DND-41 (cell line): ENCODE measurements at regions not wholly inside any gene's neighbourhood (a gene's known extent, or its start where the extent isn't known, plus 50 kb on each side); places are given as distances from the start of the nearest gene placed in this dataset.

Experiments
- ATAC-seq: fragments of 200-7000 bp; cut with Tn5 transposase; 3 replicates; pipeline ENCODE4 v1.9.1; 2021; ENCODE audit warnings: low read depth; ENCODE audit not compliant: insufficient read depth
- DNase-seq: peaks from one replicate; pipeline ENCODE4 v3.0.0-alpha.2; 2020
- H2AFZ ChIP-seq: 2 replicates; pipeline ENCODE4 v1.6.0; 2012; ENCODE audit warnings: low read depth, low read length
- H3K27ac ChIP-seq: 2 replicates; pipeline ENCODE4 v1.5.1; 2012; ENCODE audit warnings: low read length, inconsistent platforms
- H3K27me3 ChIP-seq: fragments of 200-600 bp; sonication (generic); 2 replicates; pipeline ENCODE4 v1.6.0; 2012; ENCODE audit warnings: low read length, mild to moderate bottlenecking, inconsistent platforms; ENCODE audit not compliant: insufficient read depth, poor library complexity
- H3K36me3 ChIP-seq: 2 replicates; pipeline ENCODE4 v1.5.1; 2012; ENCODE audit warnings: low read length, inconsistent platforms; ENCODE audit not compliant: insufficient read depth
- H3K4me1 ChIP-seq: 2 replicates; pipeline ENCODE4 v1.5.1; 2012; ENCODE audit warnings: mild to moderate bottlenecking, low read length; ENCODE audit not compliant: insufficient read depth
- H3K4me2 ChIP-seq: 2 replicates; pipeline ENCODE4 v1.6.0; 2012; ENCODE audit warnings: mild to moderate bottlenecking, moderate library complexity, low read length, inconsistent platforms; ENCODE audit not compliant: insufficient read depth
- H3K4me3 ChIP-seq, 2 experiments: fragments of 200-600 bp in 1 of 2; shearing (Covaris generic) in 1 of 2; 2 replicates each; pipeline ENCODE4 v1.5.1; 2012 to 2016; ENCODE audit warnings: inconsistent platforms in 2 of 2, low read length in 2 of 2, mild to moderate bottlenecking in 2 of 2, low read depth in 1 of 2, moderate library complexity in 1 of 2
- H3K79me2 ChIP-seq: 2 replicates; pipeline ENCODE4 v1.6.0; 2012; ENCODE audit warnings: low read length, inconsistent platforms; ENCODE audit not compliant: insufficient read depth
- H3K9ac ChIP-seq: 2 replicates; pipeline ENCODE4 v1.6.0; 2012; ENCODE audit warnings: low read depth, mild to moderate bottlenecking, inconsistent platforms, low read length, moderate library complexity
- H3K9me3 ChIP-seq: 2 replicates; pipeline ENCODE4 v1.5.1; 2012; ENCODE audit warnings: low read length, moderate library complexity, mild to moderate bottlenecking, inconsistent platforms; ENCODE audit not compliant: insufficient read depth, severe bottlenecking
- H4K20me1 ChIP-seq: 2 replicates; pipeline ENCODE4 v1.6.0; 2012; ENCODE audit warnings: low read length; ENCODE audit not compliant: insufficient read depth
- EZH2 ChIP-seq: IDR thresholded peaks from 3 replicates; pipeline ENCODE4 v1.6.1; 2012; ENCODE audit warnings: borderline replicate concordance, low read depth, mild to moderate bottlenecking, moderate library complexity, low read length, inconsistent platforms; ENCODE audit not compliant: severe bottlenecking
- TF ChIP-seq, protein P1 (sequence below): IDR thresholded peaks from 2 replicates; pipeline ENCODE4 v1.5.1; 2012; ENCODE audit warnings: borderline replicate concordance, low read length, moderate library complexity, mild to moderate bottlenecking; ENCODE audit not compliant: poor library complexity, severe bottlenecking; ENCODE audit errors: extremely low read depth

GRCh38 chr14:37726708-37727107 is 131.3 kb downstream of the TTC6 start:
- ATAC-seq, result no peak
- no peaks in the 10 kb centered on the region for H4K20me1 ChIP-seq
- no peaks in the 10 kb centered on the region for H3K27me3 ChIP-seq
- no peak overlapping the region for H2AFZ ChIP-seq
- H3K4me3 ChIP-seq, result no peak overlapping the region
- TF ChIP-seq, protein P1, sequence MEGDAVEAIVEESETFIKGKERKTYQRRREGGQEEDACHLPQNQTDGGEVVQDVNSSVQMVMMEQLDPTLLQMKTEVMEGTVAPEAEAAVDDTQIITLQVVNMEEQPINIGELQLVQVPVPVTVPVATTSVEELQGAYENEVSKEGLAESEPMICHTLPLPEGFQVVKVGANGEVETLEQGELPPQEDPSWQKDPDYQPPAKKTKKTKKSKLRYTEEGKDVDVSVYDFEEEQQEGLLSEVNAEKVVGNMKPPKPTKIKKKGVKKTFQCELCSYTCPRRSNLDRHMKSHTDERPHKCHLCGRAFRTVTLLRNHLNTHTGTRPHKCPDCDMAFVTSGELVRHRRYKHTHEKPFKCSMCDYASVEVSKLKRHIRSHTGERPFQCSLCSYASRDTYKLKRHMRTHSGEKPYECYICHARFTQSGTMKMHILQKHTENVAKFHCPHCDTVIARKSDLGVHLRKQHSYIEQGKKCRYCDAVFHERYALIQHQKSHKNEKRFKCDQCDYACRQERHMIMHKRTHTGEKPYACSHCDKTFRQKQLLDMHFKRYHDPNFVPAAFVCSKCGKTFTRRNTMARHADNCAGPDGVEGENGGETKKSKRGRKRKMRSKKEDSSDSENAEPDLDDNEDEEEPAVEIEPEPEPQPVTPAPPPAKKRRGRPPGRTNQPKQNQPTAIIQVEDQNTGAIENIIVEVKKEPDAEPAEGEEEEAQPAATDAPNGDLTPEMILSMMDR, result no peak
- no peak for TF ChIP-seq EZH2
- H3K36me3 ChIP-seq, result no peaks in the 10 kb centered on the region
- no peaks in the 10 kb centered on the region for H3K79me2 ChIP-seq
- H3K4me1 ChIP-seq, result no peaks in the 10 kb centered on the region
- no peak overlapping the region for H3K9ac ChIP-seq
- no peak overlapping the region for H3K27ac ChIP-seq
- DNase-seq, result no peak
- no peak overlapping the region for H3K4me2 ChIP-seq
- no peaks in the 10 kb centered on the region for H3K9me3 ChIP-seq

- Histone ChIP-seq H3K4me1 (no peaks in the 10 kb centered on the region), H3K27ac (no peak overlapping the region), H3K4me2 (no peak overlapping the region), H4K20me1 (no peaks in the 10 kb centered on the region), H3K79me2 (no peaks in the 10 kb centered on the region), H2AFZ (no peak overlapping the region), H3K4me3 (no peak overlapping the region), H3K9me3 (no peaks in the 10 kb centered on the region), H3K36me3 (no peaks in the 10 kb centered on the region), H3K27me3 (no peaks in the 10 kb centered on the region), H3K9ac (no peak overlapping the region)
- DNase-seq (no peak), ATAC-seq (no peak)
- TF ChIP-seq, protein P1, result no peak
- no peak for TF ChIP-seq EZH2
These were observed 133.8 kb downstream of the TTC6 start for GRCh38 chr14:37729218-37729617.

- no peak overlapping the region for H2AFZ ChIP-seq
- no peak overlapping the region for H3K4me2 ChIP-seq
- no peaks in the 10 kb centered on the region for H3K9me3 ChIP-seq
- no peak for TF ChIP-seq EZH2
- no peaks in the 10 kb centered on the region for H4K20me1 ChIP-seq
- H3K27me3 ChIP-seq, result no peaks in the 10 kb centered on the region
- no peaks in the 10 kb centered on the region for H3K79me2 ChIP-seq
- H3K4me1 ChIP-seq, result no peaks in the 10 kb centered on the region
- DNase-seq (no peak), ATAC-seq (no peak)
- no peak overlapping the region for H3K27ac ChIP-seq
- no peaks in the 10 kb centered on the region for H3K36me3 ChIP-seq
- H3K4me3 ChIP-seq, result no peak overlapping the region
- no peak overlapping the region for H3K9ac ChIP-seq
These were observed 135.7 kb downstream of the TTC6 start for GRCh38 chr14:37731094-37731493.

GRCh38 chr14:37745657-37746056 is 150.2 kb downstream of the TTC6 start:
- H3K4me1 ChIP-seq, result no peaks in the 10 kb centered on the region
- no peaks in the 10 kb centered on the region for H3K36me3 ChIP-seq
- no peak overlapping the region for H3K4me2 ChIP-seq
- DNase-seq, result no peak
- H3K4me3 ChIP-seq, result no peak overlapping the region
- H3K79me2 ChIP-seq, result no peaks in the 10 kb centered on the region
- TF ChIP-seq, protein P1, result no peak
- TF ChIP-seq EZH2, result no peak
- H3K9me3 ChIP-seq, result no peaks in the 10 kb centered on the region
- H3K9ac ChIP-seq, result no peak overlapping the region
- no peaks in the 10 kb centered on the region for H4K20me1 ChIP-seq
- no peak overlapping the region for H3K27ac ChIP-seq
- H3K27me3 ChIP-seq, result no peaks in the 10 kb centered on the region
- no peak overlapping the region for H2AFZ ChIP-seq
- no peak for ATAC-seq
